Gastroesophageal sphincter (tissue), 4 donors: ENCODE measurements at regions not wholly inside any gene's neighbourhood (a gene's known extent, or its start where the extent isn't known, plus 50 kb on each side); places are given as distances from the start of the nearest gene placed in this dataset.

Source experiments
- ATAC-seq: fragments of 150-250 bp; one replicate; pipeline ENCODE4 v1.9.1; 2016; ENCODE audit warnings: mild to moderate bottlenecking, moderate library complexity
- H3K27ac ChIP-seq, 4 donors: fragments of 200-600 bp; sonication (generic) in 3 of 4; 1 replicate in 3 of 4; 2 replicates in 1 of 4; pipeline ENCODE4 v1.5.1; 2016 to 2019
- H3K27me3 ChIP-seq: fragments of 200-600 bp; sonication (generic); one replicate; pipeline ENCODE4 v1.5.1; 2019
- H3K36me3 ChIP-seq, 2 donors: fragments of 200-600 bp; sonication (generic); one replicate each; pipeline ENCODE4 v1.5.1; 2019; ENCODE audit warnings: control low read depth in 1 of 2
- H3K4me1 ChIP-seq, 3 donors: fragments of 200-600 bp; sonication (generic); 1 replicate in 2 of 3; 2 replicates in 1 of 3; pipeline ENCODE4 v1.5.1; 2016 to 2019; ENCODE audit warnings: control low read depth in 2 of 3
- H3K4me3 ChIP-seq, 2 donors: fragments of 200-600 bp; sonication (generic); one replicate each; pipeline ENCODE4 v1.5.1; 2019; ENCODE audit warnings: mild to moderate bottlenecking in 1 of 2, moderate library complexity in 1 of 2
- H3K9me3 ChIP-seq, 3 donors: fragments of 200-600 bp; sonication (generic); one replicate each; pipeline ENCODE4 v1.5.1; 2017 to 2019; ENCODE audit warnings: control low read depth in 2 of 3
- CTCF ChIP-seq, 4 experiments: fragments of 200-600 bp in 2 of 4; fragments of 450-650 bp in 2 of 4; sonication (generic) in 1 of 4; IDR thresholded peaks; one replicate each; pipeline ENCODE4 v1.5.1; 2017 to 2019; ENCODE audit warnings: antibody characterized with exemption in 4 of 4, mild to moderate bottlenecking in 2 of 4, moderate library complexity in 2 of 4
- EP300 ChIP-seq: sonication (generic); formaldehyde crosslinking; IDR thresholded peaks from one replicate; pipeline ENCODE4 v1.6.1; 2017; ENCODE audit warnings: antibody characterized with exemption, mild to moderate bottlenecking
- POLR2A ChIP-seq, 2 donors: fragments of 450-650 bp; IDR thresholded peaks; one replicate each; pipeline ENCODE4 v1.6.1; 2017; ENCODE audit warnings: antibody characterized with exemption in 2 of 2, mild to moderate bottlenecking in 2 of 2, moderate library complexity in 1 of 2
- POLR2AphosphoS5 ChIP-seq: sonication (generic); formaldehyde crosslinking; IDR thresholded peaks from one replicate; pipeline ENCODE4 v1.6.1; 2017; ENCODE audit warnings: antibody characterized with exemption
- WGBS, 2 donors: methylation state at CpG; one replicate each; pipeline ENCODE4 v1.1.5; 2018; ENCODE audit warnings: low coverage in 1 of 2; 5-methylcytosine and 5-hydroxymethylcytosine counted together

DNA sequence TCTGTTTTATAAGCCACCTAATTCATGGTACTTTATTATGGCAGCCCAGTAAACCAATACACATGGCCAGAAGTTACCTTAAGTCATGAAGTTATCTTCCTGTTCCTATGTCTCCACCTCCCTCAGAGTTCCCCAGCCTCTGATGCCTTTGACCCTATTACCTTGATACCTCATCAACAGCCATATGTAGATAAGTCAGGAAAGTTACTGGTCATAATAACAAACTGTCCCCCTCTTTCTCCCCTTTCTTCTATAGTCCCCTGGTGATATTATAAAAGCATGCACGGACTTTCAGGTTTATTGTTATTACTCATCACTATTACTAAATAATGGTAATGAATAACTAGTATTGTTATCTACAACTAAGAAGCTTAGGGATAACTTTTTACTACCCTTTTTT is 168.9 kb upstream of the FER start:
- ATAC-seq = no peak
- peaks cover 0 to 17% (median 0%) of the 10 kb centered on the region in 3 donors for H3K9me3 ChIP-seq
- H3K4me1 ChIP-seq = no peaks in the 10 kb centered on the region
- no peak overlapping the region for H3K27ac ChIP-seq
- H3K4me3 ChIP-seq = no peak overlapping the region
- TF ChIP-seq POLR2A (IDR thresholded peaks at IDR 0.05) (no peak), CTCF (IDR thresholded peaks at IDR 0.05) (no peak), POLR2AphosphoS5 (no peak), EP300 (no peak)
- no peaks in the 10 kb centered on the region for H3K27me3 ChIP-seq
- WGBS, 2 donors = 91% methylated on average over 1 of the region's 1 CpG
- no peaks in the 10 kb centered on the region for H3K36me3 ChIP-seq

DNA sequence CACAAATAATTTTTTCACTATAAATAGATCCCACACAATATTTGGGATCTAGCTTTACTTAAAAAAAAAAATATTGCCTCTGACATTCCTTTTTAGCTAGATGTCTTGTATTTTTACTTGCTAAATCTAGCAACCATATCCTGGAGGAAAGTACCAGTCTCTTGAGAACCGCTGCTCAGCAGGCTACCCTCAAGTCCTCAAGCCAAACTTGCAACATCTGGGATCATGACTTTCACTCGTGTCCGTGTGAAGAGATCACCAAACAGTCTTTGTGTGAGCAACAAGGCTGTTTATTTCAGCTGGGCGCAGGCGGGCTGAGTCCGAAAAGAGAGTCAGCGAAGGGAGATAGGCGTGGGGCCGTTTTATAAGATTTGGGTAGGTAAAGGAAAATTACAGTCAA is 180.3 kb upstream of the FER start:
- H3K9me3 ChIP-seq = no peaks in the 10 kb centered on the region
- no peak overlapping the region for H3K4me3 ChIP-seq
- no peaks in the 10 kb centered on the region for H3K36me3 ChIP-seq
- no peaks in the 10 kb centered on the region for H3K4me1 ChIP-seq
- WGBS, 2 donors = 67 to 83% methylated on average over 3 to 9 of the region's 9 CpGs
- H3K27ac ChIP-seq = no peak overlapping the region
- no peaks in the 10 kb centered on the region for H3K27me3 ChIP-seq
- no peak for ATAC-seq
- TF ChIP-seq POLR2AphosphoS5 (no peak), POLR2A (IDR thresholded peaks at IDR 0.05) (no peak), EP300 (no peak), CTCF (IDR thresholded peaks at IDR 0.05) (no peak)

- H3K9me3 ChIP-seq = no peaks in the 10 kb centered on the region
- TF ChIP-seq CTCF (IDR thresholded peaks at IDR 0.05) = no peak
- TF ChIP-seq POLR2A (IDR thresholded peaks at IDR 0.05) = no peak
- no peak for TF ChIP-seq POLR2AphosphoS5
- TF ChIP-seq EP300 = no peak
- ATAC-seq = no peak
- H3K4me1 ChIP-seq = peaks cover 0 to 13% (median 0%) of the 10 kb centered on the region in 3 donors
- no peak overlapping the region for H3K27ac ChIP-seq
- H3K36me3 ChIP-seq = no peaks in the 10 kb centered on the region
- no peak overlapping the region for H3K4me3 ChIP-seq
- no peaks in the 10 kb centered on the region for H3K27me3 ChIP-seq
Observed at GRCh38 chr5:108564441-108564840, 182.5 kb upstream of the FBXL17 start.

- no peak for ATAC-seq
- Histone ChIP-seq H3K4me1 (peaks cover 0 to 13% (median 0%) of the 10 kb centered on the region in 3 donors), H3K9me3 (no peaks in the 10 kb centered on the region), H3K36me3 (no peaks in the 10 kb centered on the region), H3K4me3 (no peak overlapping the region), H3K27me3 (no peaks in the 10 kb centered on the region), H3K27ac (no peak overlapping the region)
- TF ChIP-seq POLR2AphosphoS5 = no peak
- no peak for TF ChIP-seq CTCF (IDR thresholded peaks at IDR 0.05)
- no peak for TF ChIP-seq EP300
- no peak for TF ChIP-seq POLR2A (IDR thresholded peaks at IDR 0.05)
Observed at GRCh38 chr5:108562205-108562454, 180.2 kb upstream of the FBXL17 start.

DNA sequence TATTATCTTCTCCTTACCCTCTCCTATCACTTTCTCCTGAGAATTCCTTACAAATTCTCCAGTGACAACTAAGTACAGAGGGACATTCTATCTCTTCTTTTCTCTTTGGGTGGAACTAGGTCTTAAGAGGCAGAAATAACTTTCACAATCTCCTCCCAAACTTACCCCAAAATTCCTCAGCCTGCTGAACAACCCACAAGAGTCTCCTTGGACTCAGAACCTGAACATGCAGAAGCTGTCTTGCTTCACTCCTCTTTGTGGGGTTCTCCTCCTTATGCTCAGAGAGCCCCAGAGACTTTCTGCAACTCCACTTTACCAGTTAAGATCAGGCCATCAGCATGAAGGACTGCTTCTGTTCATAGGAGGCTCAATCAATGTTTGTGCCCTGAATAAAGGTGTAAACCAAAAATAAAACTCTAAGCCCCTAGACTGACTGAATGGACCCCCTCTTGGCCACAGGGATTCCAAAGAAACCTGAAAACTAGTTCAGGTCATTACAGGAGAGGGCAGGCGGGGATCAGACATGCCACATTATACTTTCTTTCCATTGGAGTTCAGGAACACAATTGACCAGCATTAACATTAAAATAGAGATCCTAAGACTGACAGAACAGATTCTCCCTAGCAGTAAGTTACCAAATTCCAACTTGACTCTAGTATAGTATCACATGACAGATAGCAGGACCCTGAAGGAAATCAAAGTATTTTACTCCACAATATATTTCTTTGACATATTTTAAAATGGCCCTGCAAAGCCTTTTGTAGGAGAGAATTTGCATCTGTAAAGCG is 179.7 kb upstream of the FBXL17 start:
- 92 to 95% methylated on average over 1 to 2 of the region's 2 CpGs for WGBS, 2 donors

More for the DNA sequence above, 179.7 kb upstream of the FBXL17 start:
- Histone ChIP-seq H3K4me1 (peaks cover 0 to 13% (median 0%) of the 10 kb centered on the region in 3 donors), H3K27me3 (no peaks in the 10 kb centered on the region), H3K4me3 (no peak overlapping the region), H3K36me3 (no peaks in the 10 kb centered on the region), H3K9me3 (no peaks in the 10 kb centered on the region), H3K27ac (peak overlapping the region in 2 of 4 donors; percentile 57 to 63)
- no peak for ATAC-seq
- TF ChIP-seq CTCF (IDR thresholded peaks at IDR 0.05) (no peak), POLR2AphosphoS5 (no peak), POLR2A (IDR thresholded peaks at IDR 0.05) (no peak), EP300 (no peak)
